SK-N-SH (cell line): ENCODE measurements at regions not wholly inside any gene's neighbourhood (a gene's known extent, or its start where the extent isn't known, plus 50 kb on each side); places are given as distances from the start of the nearest gene placed in this dataset.

Experiments used
- CTCF ChIA-PET: fragments of 300-600, 350-600 bp; formaldehyde crosslinking; extraction: SDS; loops from one replicate; lab custom pipeline; 2021; lab: Yijun Ruan, JAX
- POLR2A ChIA-PET: fragments of 350-600 bp; sonication (Branson Sonifier 250); formaldehyde crosslinking; extraction: SDS; loops from one replicate; lab custom pipeline; 2020; ENCODE audit warnings: antibody characterized with exemption, inconsistent platforms; lab: Yijun Ruan, JAX
- DNase-seq: peaks from one replicate; pipeline ENCODE4 v3.0.0; 2012
- H2AFZ ChIP-seq: fragments of 200-600 bp; sonication (generic); 2 replicates; pipeline ENCODE4 v1.8.1; 2016; ENCODE audit warnings: antibody characterized with exemption, mild to moderate bottlenecking, low read depth
- H3F3A ChIP-seq: fragments of 200-600 bp; sonication (generic); replicated peaks from 2 replicates; pipeline ENCODE3; 2016; ENCODE audit warnings: antibody characterized with exemption, mild to moderate bottlenecking; ENCODE audit not compliant: insufficient read depth
- H3K27ac ChIP-seq, 2 experiments: fragments of 200-500 bp in 1 of 2; fragments of 200-600 bp in 1 of 2; sonication (Bioruptor generic) in 1 of 2; sonication (generic), shearing (Covaris generic) in 1 of 2; 2 replicates each; pipeline versions ENCODE4 v1.5.1 to v1.6.1; 2014 to 2016; ENCODE audit warnings: low read depth in 2 of 2, inconsistent platforms in 1 of 2, low read length in 1 of 2, mild to moderate bottlenecking in 1 of 2, mixed read lengths in 1 of 2
- H3K27me3 ChIP-seq: fragments of 200-600 bp; sonication (generic), shearing (Covaris generic); 2 replicates; pipeline ENCODE4 v1.6.1; 2016; ENCODE audit warnings: mixed run types; ENCODE audit not compliant: insufficient read depth
- H3K36me3 ChIP-seq, 2 experiments: fragments of 200-500 bp in 1 of 2; fragments of 200-600 bp in 1 of 2; sonication (Bioruptor generic) in 1 of 2; sonication (generic) in 1 of 2; replicated peaks in 1 of 2; 2 replicates each; pipeline versions ENCODE3 to v1.5.1; 2014 to 2016; ENCODE audit warnings: low read length in 1 of 2, mild to moderate bottlenecking in 1 of 2; ENCODE audit not compliant: insufficient read depth in 2 of 2, control insufficient read depth in 1 of 2
- H3K4me1 ChIP-seq, 2 experiments: fragments of 200-500 bp in 1 of 2; fragments of 200-600 bp in 1 of 2; sonication (Bioruptor generic) in 1 of 2; sonication (generic), shearing (Covaris generic) in 1 of 2; 2 replicates each; pipeline versions ENCODE4 v1.5.1 to v1.6.1; 2014 to 2016; ENCODE audit warnings: low read depth in 1 of 2, low read length in 1 of 2, mixed run types in 1 of 2; ENCODE audit not compliant: insufficient read depth in 2 of 2, control insufficient read depth in 1 of 2
- H3K4me2 ChIP-seq: fragments of 200-600 bp; sonication (generic), shearing (Covaris generic); 2 replicates; pipeline ENCODE4 v1.6.1; 2017; ENCODE audit warnings: mixed run types
- H3K4me3 ChIP-seq, 2 experiments: fragments of 200-500 bp in 1 of 2; fragments of 200-600 bp in 1 of 2; sonication (Bioruptor generic) in 1 of 2; sonication (generic), shearing (Covaris generic) in 1 of 2; 2 replicates each; pipeline versions ENCODE4 v1.5.1 to v1.8.1; 2014 to 2016; ENCODE audit warnings: low read depth in 2 of 2, inconsistent platforms in 1 of 2, low read length in 1 of 2, mild to moderate bottlenecking in 1 of 2, mixed read lengths in 1 of 2, moderate library complexity in 1 of 2
- H3K79me2 ChIP-seq: fragments of 200-600 bp; sonication (generic); 2 replicates; pipeline ENCODE4 v1.8.1; 2017; ENCODE audit warnings: mild to moderate bottlenecking; ENCODE audit not compliant: insufficient read depth
- H3K9ac ChIP-seq: fragments of 200-600 bp; sonication (generic); 2 replicates; pipeline ENCODE4 v1.6.1; 2017; ENCODE audit warnings: mixed run types
- H3K9me2 ChIP-seq: fragments of 200-600 bp; sonication (generic); 2 replicates; pipeline ENCODE4 v1.6.1; 2017; ENCODE audit warnings: mixed run types
- H3K9me3 ChIP-seq: fragments of 200-600 bp; sonication (generic); 2 replicates; pipeline ENCODE4 v1.6.1; 2017; ENCODE audit warnings: mixed run types, mild to moderate bottlenecking, moderate library complexity
- H4K20me1 ChIP-seq: fragments of 200-600 bp; sonication (generic); 2 replicates; pipeline ENCODE4 v1.6.1; 2017; ENCODE audit warnings: mild to moderate bottlenecking, mixed run types; ENCODE audit not compliant: insufficient read depth
- CHD2 ChIP-seq: fragments of 150-350 bp; IDR thresholded peaks from 2 replicates; pipeline ENCODE4 v1.6.1; 2018; ENCODE audit warnings: low read length; ENCODE audit not compliant: partially characterized antibody
- FOSL2 ChIP-seq: IDR thresholded peaks from 2 replicates; pipeline ENCODE4 v1.4.0; 2012; ENCODE audit warnings: low read depth, mild to moderate bottlenecking, moderate library complexity, borderline replicate concordance
- RAD21 ChIP-seq: IDR thresholded peaks from 2 replicates; pipeline ENCODE4 v1.6.1; 2012; ENCODE audit warnings: mild to moderate bottlenecking, low read length
- RFX5 ChIP-seq: IDR thresholded peaks from 2 replicates; pipeline ENCODE4 v1.6.1; 2012; ENCODE audit warnings: mild to moderate bottlenecking, improper control_type of control experiment, low read length
- SIN3A ChIP-seq: IDR thresholded peaks from 2 replicates; pipeline ENCODE4 v1.6.1; 2012; ENCODE audit warnings: low read depth, mild to moderate bottlenecking, low read length, moderate library complexity, borderline replicate concordance
- TAF1 ChIP-seq: IDR thresholded peaks from 2 replicates; pipeline ENCODE4 v1.6.1; 2012; ENCODE audit warnings: low read depth, mild to moderate bottlenecking, low read length, moderate library complexity, borderline replicate concordance
- TEAD4 ChIP-seq: IDR thresholded peaks from 2 replicates; pipeline ENCODE4 v1.4.0; 2012; ENCODE audit warnings: mild to moderate bottlenecking, borderline replicate concordance; ENCODE audit not compliant: insufficient read depth
- WGBS: methylation state at CpG from one replicate; pipeline ENCODE4 v1.1.6; 2017; ENCODE audit warnings: low lambda C conversion rate; 5-methylcytosine and 5-hydroxymethylcytosine counted together
- TF ChIP-seq, protein P1 (sequence below): IDR thresholded peaks from 2 replicates; pipeline ENCODE4; 2012
- TF ChIP-seq, protein P2 (sequence below): fragments of 200-600 bp; sonication (generic); IDR thresholded peaks from 2 replicates; pipeline ENCODE4 v1.6.1; 2017; ENCODE audit warnings: antibody characterized with exemption, mild to moderate bottlenecking, moderate library complexity
- TF ChIP-seq, protein P3 (sequence below): IDR thresholded peaks from 2 replicates; pipeline ENCODE4 v1.4.0; 2012; ENCODE audit warnings: low read depth
- TF ChIP-seq, protein P4 (sequence below): IDR thresholded peaks from 2 replicates; pipeline ENCODE4 v1.4.0; 2012; ENCODE audit warnings: low read depth, borderline replicate concordance
- TF ChIP-seq, protein P5 (sequence below): IDR thresholded peaks from 2 replicates; pipeline ENCODE4 v1.6.1; 2012; ENCODE audit warnings: mild to moderate bottlenecking, low read depth, low read length, moderate library complexity

DNA sequence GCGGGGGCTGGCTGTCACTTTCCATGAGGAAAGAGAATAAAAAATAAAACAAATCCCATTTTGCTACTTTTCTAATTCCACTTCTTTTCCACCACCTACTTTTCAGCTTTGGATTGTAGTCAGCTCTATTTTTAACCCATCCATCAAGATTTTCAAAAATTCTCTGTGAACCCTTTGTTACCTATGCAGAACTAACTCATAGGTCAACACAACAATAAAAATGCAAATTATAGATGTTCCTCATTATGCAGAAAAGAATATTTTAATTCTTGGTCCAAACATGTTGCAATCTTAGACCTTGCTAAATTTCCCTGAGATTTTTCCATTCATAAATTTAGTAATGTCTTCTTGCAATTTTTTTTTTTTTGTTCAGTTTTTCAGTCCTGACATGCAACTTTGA is 454.5 kb downstream of the ADAMTS20 start (continued):
- TF ChIP-seq, protein P1, sequence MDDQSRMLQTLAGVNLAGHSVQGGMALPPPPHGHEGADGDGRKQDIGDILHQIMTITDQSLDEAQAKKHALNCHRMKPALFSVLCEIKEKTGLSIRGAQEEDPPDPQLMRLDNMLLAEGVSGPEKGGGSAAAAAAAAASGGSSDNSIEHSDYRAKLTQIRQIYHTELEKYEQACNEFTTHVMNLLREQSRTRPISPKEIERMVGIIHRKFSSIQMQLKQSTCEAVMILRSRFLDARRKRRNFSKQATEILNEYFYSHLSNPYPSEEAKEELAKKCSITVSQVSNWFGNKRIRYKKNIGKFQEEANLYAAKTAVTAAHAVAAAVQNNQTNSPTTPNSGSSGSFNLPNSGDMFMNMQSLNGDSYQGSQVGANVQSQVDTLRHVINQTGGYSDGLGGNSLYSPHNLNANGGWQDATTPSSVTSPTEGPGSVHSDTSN = no peak
- no peak for TF ChIP-seq FOSL2

DNA sequence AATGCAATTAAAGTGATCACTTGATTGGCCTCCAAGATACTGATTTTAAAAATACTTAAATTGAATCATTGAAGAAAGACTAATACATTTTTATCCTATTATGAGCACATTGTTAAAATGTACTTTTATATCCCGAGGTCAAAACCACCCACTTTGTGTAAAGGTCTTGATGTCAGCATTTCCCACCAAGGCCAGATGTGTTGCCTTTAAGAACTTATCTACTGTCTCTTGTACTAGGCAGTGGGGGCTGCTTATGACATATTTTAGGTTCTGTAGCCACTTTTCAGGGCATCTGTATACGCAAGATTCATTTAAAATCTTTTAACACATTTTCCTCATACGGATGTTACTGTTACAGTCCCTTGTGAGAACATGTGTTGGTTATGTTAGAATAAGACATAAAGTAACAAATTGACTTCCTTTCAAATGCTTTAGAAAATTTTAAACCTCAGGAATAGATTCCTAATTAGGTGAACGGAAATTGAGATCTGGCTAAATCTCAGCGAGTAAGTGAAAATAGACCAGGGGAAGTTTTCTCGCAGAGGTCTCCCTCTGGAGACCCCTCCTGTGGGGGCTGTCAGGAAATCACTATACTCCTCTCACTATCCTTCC is 456.2 kb downstream of the ADAMTS20 start:
- no peaks in the 10 kb centered on the region; a peak in 2 of 4 replicates for H3K4me1 ChIP-seq
- H3K9me3 ChIP-seq = no peaks in the 10 kb centered on the region
- no peak for DNase-seq
- H3K9ac ChIP-seq = no peak overlapping the region
- H3K4me2 ChIP-seq = no peak overlapping the region
- no peaks in the 10 kb centered on the region for H3F3A ChIP-seq
- H4K20me1 ChIP-seq = no peaks in the 10 kb centered on the region
- no peak overlapping the region for H3K4me3 ChIP-seq
- no peaks in the 10 kb centered on the region for H3K36me3 ChIP-seq
- H2AFZ ChIP-seq = no peak overlapping the region
- no peaks in the 10 kb centered on the region for H3K27me3 ChIP-seq
- H3K9me2 ChIP-seq = no peaks in the 10 kb centered on the region
- POLR2A ChIA-PET = no interaction called here
- CTCF ChIA-PET = interaction anchor here (1.5 kb wide), 1 partner anchor 9 kb away, joined by 3 read pairs; no protein-coding TSS in a partner anchor
- TF ChIP-seq TAF1 = no peak
- TF ChIP-seq, protein P2, sequence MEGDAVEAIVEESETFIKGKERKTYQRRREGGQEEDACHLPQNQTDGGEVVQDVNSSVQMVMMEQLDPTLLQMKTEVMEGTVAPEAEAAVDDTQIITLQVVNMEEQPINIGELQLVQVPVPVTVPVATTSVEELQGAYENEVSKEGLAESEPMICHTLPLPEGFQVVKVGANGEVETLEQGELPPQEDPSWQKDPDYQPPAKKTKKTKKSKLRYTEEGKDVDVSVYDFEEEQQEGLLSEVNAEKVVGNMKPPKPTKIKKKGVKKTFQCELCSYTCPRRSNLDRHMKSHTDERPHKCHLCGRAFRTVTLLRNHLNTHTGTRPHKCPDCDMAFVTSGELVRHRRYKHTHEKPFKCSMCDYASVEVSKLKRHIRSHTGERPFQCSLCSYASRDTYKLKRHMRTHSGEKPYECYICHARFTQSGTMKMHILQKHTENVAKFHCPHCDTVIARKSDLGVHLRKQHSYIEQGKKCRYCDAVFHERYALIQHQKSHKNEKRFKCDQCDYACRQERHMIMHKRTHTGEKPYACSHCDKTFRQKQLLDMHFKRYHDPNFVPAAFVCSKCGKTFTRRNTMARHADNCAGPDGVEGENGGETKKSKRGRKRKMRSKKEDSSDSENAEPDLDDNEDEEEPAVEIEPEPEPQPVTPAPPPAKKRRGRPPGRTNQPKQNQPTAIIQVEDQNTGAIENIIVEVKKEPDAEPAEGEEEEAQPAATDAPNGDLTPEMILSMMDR = no peak
- no peak for TF ChIP-seq TEAD4
- 56% methylated on average over 6 of the region's 6 CpGs for WGBS
- H3K79me2 ChIP-seq = no peaks in the 10 kb centered on the region
- H3K27ac ChIP-seq = no peak overlapping the region

DNA sequence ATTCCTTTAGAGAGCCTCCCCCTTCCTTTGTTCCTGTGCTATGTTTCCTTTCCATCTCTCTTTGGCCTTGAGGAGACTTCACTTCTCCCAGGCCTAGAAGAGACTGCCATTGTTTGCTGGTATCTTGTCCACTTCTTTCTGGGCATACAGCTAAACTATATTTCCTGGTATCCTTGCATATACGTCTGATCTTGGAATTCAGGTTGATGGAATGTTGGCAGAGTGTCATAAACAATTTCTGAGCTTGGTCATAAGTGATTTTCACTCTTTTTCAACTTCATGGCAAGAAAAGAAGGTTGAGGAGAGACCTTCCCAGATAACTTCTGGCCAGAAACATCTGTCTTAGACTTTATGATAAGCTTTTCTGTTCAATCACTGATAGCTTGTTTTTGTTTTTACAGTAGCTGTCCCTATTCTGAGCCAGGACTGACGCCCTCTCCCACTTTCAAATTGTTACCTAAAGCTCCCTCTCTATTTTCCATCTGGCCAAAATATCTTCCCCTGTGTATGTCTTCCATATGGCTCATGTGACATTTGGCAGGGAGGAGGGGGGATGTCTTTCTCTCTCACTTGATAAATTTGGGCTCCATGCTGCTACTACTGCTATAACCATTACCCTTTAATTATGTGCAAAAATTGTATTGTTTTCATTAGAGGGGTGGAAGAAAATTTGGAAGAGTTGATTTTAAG is 457.0 kb downstream of the ADAMTS20 start:
- no peaks in the 10 kb centered on the region; a peak in 2 of 4 replicates for H3K4me1 ChIP-seq
- H4K20me1 ChIP-seq = no peaks in the 10 kb centered on the region
- H2AFZ ChIP-seq = no peak overlapping the region
- H3K9me3 ChIP-seq = no peaks in the 10 kb centered on the region
- no peak overlapping the region for H3K4me3 ChIP-seq
- H3K9ac ChIP-seq = no peak overlapping the region
- no peaks in the 10 kb centered on the region for H3K27me3 ChIP-seq
- ChIA-PET POLR2A (no interaction called here), CTCF (interaction anchor here (1.2 to 1.5 kb wide), 2 partner anchors 10 to 16 kb away, joined by 3 to 4 read pairs; no protein-coding TSS in a partner anchor)
- WGBS = 20% methylated on average over 2 of the region's 2 CpGs
- no peaks in the 10 kb centered on the region for H3K9me2 ChIP-seq
- H3K4me2 ChIP-seq = no peak overlapping the region
- H3F3A ChIP-seq = no peaks in the 10 kb centered on the region
- no peak for DNase-seq
- no peak overlapping the region for H3K27ac ChIP-seq
- H3K79me2 ChIP-seq = no peaks in the 10 kb centered on the region
- no peaks in the 10 kb centered on the region for H3K36me3 ChIP-seq
- TF ChIP-seq, protein P3, sequence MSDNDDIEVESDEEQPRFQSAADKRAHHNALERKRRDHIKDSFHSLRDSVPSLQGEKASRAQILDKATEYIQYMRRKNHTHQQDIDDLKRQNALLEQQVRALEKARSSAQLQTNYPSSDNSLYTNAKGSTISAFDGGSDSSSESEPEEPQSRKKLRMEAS = no peak
- no peak for TF ChIP-seq RFX5
- TF ChIP-seq CHD2 = no peak
- TF ChIP-seq, protein P1 = no peak
- TF ChIP-seq, protein P4, sequence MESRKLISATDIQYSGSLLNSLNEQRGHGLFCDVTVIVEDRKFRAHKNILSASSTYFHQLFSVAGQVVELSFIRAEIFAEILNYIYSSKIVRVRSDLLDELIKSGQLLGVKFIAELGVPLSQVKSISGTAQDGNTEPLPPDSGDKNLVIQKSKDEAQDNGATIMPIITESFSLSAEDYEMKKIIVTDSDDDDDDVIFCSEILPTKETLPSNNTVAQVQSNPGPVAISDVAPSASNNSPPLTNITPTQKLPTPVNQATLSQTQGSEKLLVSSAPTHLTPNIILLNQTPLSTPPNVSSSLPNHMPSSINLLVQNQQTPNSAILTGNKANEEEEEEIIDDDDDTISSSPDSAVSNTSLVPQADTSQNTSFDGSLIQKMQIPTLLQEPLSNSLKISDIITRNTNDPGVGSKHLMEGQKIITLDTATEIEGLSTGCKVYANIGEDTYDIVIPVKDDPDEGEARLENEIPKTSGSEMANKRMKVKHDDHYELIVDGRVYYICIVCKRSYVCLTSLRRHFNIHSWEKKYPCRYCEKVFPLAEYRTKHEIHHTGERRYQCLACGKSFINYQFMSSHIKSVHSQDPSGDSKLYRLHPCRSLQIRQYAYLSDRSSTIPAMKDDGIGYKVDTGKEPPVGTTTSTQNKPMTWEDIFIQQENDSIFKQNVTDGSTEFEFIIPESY = no peak
- TF ChIP-seq, protein P5, sequence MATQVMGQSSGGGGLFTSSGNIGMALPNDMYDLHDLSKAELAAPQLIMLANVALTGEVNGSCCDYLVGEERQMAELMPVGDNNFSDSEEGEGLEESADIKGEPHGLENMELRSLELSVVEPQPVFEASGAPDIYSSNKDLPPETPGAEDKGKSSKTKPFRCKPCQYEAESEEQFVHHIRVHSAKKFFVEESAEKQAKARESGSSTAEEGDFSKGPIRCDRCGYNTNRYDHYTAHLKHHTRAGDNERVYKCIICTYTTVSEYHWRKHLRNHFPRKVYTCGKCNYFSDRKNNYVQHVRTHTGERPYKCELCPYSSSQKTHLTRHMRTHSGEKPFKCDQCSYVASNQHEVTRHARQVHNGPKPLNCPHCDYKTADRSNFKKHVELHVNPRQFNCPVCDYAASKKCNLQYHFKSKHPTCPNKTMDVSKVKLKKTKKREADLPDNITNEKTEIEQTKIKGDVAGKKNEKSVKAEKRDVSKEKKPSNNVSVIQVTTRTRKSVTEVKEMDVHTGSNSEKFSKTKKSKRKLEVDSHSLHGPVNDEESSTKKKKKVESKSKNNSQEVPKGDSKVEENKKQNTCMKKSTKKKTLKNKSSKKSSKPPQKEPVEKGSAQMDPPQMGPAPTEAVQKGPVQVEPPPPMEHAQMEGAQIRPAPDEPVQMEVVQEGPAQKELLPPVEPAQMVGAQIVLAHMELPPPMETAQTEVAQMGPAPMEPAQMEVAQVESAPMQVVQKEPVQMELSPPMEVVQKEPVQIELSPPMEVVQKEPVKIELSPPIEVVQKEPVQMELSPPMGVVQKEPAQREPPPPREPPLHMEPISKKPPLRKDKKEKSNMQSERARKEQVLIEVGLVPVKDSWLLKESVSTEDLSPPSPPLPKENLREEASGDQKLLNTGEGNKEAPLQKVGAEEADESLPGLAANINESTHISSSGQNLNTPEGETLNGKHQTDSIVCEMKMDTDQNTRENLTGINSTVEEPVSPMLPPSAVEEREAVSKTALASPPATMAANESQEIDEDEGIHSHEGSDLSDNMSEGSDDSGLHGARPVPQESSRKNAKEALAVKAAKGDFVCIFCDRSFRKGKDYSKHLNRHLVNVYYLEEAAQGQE = no peak
- TF ChIP-seq RAD21 = no peak
- TF ChIP-seq SIN3A = no peak
